Left cardiac atrium (tissue), 4 donors: ENCODE measurements at regions not wholly inside any gene's neighbourhood (a gene's known extent, or its start where the extent isn't known, plus 50 kb on each side); places are given as distances from the start of the nearest gene placed in this dataset.

Experiments used
- ATAC-seq, 2 donors: fragments of 200-7000 bp; cut with Tn5 transposase; one replicate each; pipeline ENCODE4 v1.9.1; 2020; ENCODE audit warnings: mild to moderate bottlenecking in 2 of 2, moderate library complexity in 2 of 2
- DNase-seq: peaks from one replicate; pipeline ENCODE4 v3.0.0-alpha.2; 2020
- intact Hi-C, 2 donors: fragments of 100-400 bp; cut with DNase I; formaldehyde crosslinking; loops; one replicate each; pipeline versions ENCODE4 v1.14.1 to v1.15.1; 2022 to 2023
- donor health status: DM: no; HTN: yes; CAD: no.
- donor health status: DM: no; HTN: yes; CAD: no; lungs with severe emphysema.
- donor health status: DM: yes; HTN: yes; CAD: no.
- donor health status: Dilated cardiomyopathy.

- DNase-seq (no peak), ATAC-seq (no peak)
- intact Hi-C loops: no loop called here
These were observed 110.6 kb upstream of the TEX51 start for GRCh38 chr2:126788113-126788512.

DNA sequence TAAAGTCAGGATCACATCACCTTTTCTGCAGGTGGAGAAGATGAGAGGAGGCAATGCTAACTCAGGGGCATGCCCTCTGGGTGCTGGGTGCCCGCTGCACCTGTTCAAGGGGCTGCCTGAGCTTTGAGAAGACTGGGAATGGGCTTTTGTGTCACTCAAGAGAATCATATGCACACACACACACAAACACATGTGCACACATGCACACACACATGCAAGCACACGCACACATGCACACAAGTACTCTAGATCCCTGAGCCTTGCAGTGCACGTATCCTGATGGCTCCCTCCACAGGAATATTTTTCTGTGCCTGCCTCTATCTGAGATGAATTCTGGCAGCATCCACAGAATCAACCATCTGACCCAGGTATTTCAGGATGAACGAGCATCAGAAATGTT is 110.0 kb upstream of the TEX51 start:
- ATAC-seq (no peak), DNase-seq (no peak)
- intact Hi-C loops: no loop called here

GRCh38 chr2:126790987-126791780 is 107.5 kb upstream of the TEX51 start:
- no peak for DNase-seq
- intact Hi-C loops: no loop called here
- no peak for ATAC-seq

GRCh38 chr2:126792186-126792585 is 106.5 kb upstream of the TEX51 start:
- DNase-seq (no peak), ATAC-seq (no peak)
- intact Hi-C loops: no loop called here

GRCh38 chr2:126792993-126793392 is 105.7 kb upstream of the TEX51 start:
- no peak for ATAC-seq
- no peak for DNase-seq
- intact Hi-C loops: no loop called here

- DNase-seq (no peak), ATAC-seq (no peak)
- intact Hi-C loops: no loop called here
These were observed 104.6 kb upstream of the TEX51 start for GRCh38 chr2:126793885-126794613.

GRCh38 chr2:126795656-126796055 is 103.0 kb upstream of the TEX51 start:
- intact Hi-C loops: no loop called here
- DNase-seq (no peak), ATAC-seq (no peak)

- DNase-seq: no peak
- intact Hi-C loops: no loop called here
These were observed 101.6 kb upstream of the TEX51 start for GRCh38 chr2:126796931-126797621.

GRCh38 chr2:126797622-126798275 is 100.9 kb upstream of the TEX51 start:
- intact Hi-C loops: no loop called here
- no peak for DNase-seq
- no peak for ATAC-seq

More at GRCh38 chr2:126796931-126797621, 101.6 kb upstream of the TEX51 start:
- ATAC-seq: no peak

- no peak for ATAC-seq
- no peak for DNase-seq
- intact Hi-C loops: no loop called here
These were observed 100.2 kb upstream of the TEX51 start for GRCh38 chr2:126798276-126799140.

- intact Hi-C loops: no loop called here
- ATAC-seq: no peak
- no peak for DNase-seq
These were observed 99.4 kb upstream of the TEX51 start for GRCh38 chr2:126799301-126799700.

DNA sequence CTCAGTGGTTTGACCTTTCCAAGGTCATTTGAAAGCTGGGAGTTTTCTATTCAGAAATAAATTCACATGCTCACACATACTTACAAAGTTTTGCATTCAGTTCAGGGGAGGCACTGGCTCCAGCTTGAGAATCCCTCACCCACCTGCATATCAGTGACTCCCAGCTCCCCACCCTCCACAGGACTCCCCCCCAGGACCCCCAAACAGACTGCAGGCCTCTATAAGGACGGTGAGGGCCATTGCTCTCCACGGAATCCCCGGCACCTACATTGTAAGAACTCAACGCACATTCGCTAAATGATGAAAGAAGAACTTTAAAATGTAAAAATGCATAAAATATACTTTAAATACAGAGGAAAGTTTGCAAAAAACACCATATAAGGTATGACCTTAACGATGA is 97.2 kb upstream of the TEX51 start:
- no peak for ATAC-seq
- no peak for DNase-seq

DNA sequence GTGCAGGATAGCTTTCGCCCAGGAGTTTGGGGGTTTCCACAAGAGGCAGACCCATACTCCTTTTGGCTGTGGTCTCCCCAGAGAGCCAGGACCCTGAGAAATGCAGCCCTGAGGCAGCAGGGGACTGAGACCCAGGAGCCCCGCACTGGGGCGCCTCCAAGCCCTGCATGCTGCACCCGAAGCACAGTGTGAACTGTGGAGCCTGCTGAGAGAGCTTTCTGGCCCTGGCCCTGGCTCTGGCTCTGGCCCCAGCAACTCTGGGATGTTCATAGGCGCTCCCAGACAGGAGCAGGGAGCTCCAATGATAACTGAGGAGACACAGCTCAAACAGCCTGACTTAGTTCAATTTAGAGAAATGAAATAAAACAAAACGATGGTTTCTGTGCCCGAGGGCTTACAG is 96.4 kb upstream of the TEX51 start:
- DNase-seq (no peak), ATAC-seq (no peak)
- intact Hi-C loops: no loop called here

More for the DNA sequence above, 97.2 kb upstream of the TEX51 start:
- intact Hi-C loops: no loop called here

- no peak for ATAC-seq
- intact Hi-C loops: no loop called here
- DNase-seq: no peak
These were observed 95.8 kb upstream of the TEX51 start for GRCh38 chr2:126802774-126803433.

- ATAC-seq (no peak), DNase-seq (no peak)
- intact Hi-C loops: no loop called here
These were observed 95.3 kb upstream of the TEX51 start for GRCh38 chr2:126803434-126803775.

- intact Hi-C loops: no loop called here
- ATAC-seq (no peak), DNase-seq (no peak)
These were observed 94.3 kb upstream of the TEX51 start for GRCh38 chr2:126804347-126804746.

- intact Hi-C loops: no loop called here
- DNase-seq (no peak), ATAC-seq (no peak)
These were observed 89.8 kb upstream of the TEX51 start for GRCh38 chr2:126808929-126809328.

DNA sequence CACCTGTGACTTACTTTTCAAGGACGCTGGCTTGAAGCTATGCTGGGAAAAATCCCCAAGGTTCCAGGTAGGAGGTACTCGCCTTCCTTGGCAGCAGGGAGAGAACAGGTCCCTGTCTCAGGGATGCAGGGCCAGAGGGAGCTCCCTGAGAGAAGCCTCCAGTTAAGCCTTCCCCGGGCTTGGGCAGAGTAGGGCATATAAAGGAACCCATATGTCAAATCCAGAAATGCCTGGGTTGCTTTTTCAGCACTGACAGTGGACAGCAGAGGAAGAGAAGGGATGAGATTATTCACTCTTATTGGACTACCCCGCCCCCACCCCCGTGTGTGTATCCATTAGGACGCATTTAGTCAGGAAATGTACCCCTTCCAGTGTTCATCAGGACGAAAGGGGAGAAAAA is 89.3 kb upstream of the TEX51 start:
- intact Hi-C loops: no loop called here
- no peak for DNase-seq
- ATAC-seq: no peak
